GM20431 (cell line): ENCODE measurements at regions not wholly inside any gene's neighbourhood (a gene's known extent, or its start where the extent isn't known, plus 50 kb on each side); places are given as distances from the start of the nearest gene placed in this dataset.

Experiments
- in situ Hi-C: fragments of 300-500 bp; cut with MseI, MboI; formaldehyde crosslinking; loops from one replicate; pipeline ENCODE4 v1.15.0; 2020; ENCODE audit warnings: low sequenced_read_pairs; ENCODE audit not compliant: unreplicated experiment

DNA sequence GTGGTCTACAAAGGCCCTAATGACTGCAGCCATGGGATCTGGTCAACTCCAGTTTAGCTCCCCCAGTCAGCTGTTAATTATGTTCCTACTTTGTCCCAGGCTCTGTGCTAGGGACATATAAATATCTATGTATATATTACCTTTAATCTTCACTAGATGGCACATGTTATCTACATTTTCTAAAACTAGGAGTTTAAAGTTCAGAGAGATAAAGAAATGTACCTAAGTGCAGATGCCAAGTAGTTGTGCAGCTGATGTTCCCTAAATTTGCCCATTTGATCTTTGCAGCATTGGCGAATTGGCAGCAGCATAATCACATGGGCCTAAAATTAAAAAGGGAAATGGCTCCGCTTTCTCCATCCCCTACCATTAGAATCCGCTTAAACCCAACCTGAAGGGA lies 541.1 kb downstream of the MED13L start:
- in situ Hi-C loops = no loop called here

- in situ Hi-C loops = no loop called here
Observed at GRCh38 chr12:115730975-115731541, 546.4 kb downstream of the MED13L start.

DNA sequence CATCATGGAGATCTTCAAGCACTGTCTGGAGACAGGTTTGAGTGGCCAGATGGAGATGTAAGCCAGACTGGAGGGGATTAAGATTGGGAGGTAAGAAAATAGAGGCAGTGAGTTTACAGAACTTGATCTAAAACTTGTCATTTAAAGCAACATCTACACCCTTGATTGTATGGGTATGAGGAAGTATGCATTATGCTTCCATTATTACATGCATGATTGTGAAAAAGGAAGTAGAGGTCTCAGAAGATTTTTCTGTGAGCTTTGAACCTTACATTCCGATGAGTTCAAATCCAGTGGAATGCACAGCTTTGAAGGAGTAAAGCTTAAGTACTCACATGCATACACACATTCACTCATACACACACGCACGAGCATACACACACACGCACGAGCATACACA lies 550.8 kb downstream of the MED13L start:
- in situ Hi-C loops = no loop called here

DNA sequence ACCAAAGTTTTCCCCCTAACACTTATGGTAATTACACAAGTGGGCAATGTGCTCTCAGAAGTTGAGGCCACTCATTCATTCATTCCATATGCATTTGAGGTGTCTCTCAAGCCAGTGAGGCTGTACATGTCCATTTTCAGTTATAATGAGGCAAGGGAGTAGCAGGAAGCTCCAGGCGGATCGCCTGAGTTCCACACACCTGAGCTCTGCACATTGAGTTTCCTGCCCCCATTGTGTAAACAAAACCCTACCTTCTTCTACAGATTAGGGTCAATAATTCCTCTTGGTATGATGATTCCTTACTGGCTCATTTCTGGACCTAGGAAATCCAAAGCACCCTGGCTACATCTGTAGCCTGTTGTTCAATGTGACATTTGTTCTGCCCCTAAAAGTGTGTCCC lies 555.3 kb downstream of the MED13L start:
- in situ Hi-C loops = no loop called here

GRCh38 chr12:115716551-115716950 lies 560.9 kb downstream of the MED13L start:
- in situ Hi-C loops = no loop called here

DNA sequence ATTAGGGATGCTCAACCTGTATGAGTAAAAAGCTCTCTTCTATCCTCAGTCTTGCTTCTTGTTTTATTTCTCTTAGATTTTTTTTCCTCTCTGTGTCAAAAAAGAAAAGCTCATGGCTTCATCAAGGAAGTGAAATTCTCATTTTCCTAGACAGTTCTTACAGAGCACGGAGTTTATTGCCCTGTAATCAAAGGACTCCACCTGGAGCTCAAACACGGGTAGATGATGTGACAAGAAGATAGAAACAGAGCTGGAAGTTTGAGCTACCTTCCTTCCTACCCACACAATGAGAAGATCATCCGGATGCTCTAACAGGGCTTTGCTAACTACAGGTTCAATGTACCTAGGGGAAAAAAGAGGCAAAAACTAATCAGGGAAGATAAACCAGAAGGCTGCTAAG lies 564.8 kb downstream of the MED13L start:
- in situ Hi-C loops = no loop called here

DNA sequence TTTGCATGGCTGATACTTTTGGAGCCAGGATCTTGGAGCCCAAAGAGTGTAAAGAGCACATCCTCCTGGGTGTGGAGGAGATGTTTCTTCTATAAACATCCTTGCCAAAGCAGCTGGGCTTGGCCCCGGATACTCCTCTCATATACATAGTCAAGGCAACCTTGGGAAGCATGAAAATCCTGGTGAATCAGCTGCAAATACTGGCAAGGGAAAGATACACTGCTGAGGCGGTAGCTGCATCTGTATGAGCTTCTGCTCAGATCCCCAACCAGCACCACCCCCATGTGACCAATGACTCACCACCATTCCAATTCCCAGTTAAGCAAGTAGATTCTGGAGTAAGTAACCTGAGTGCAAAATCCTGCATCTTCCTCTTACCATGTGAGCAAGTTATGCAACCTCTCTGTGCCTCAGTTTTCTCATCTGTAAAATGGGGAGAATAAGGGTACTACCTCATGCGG lies 567.4 kb downstream of the MED13L start:
- in situ Hi-C loops = no loop called here

DNA sequence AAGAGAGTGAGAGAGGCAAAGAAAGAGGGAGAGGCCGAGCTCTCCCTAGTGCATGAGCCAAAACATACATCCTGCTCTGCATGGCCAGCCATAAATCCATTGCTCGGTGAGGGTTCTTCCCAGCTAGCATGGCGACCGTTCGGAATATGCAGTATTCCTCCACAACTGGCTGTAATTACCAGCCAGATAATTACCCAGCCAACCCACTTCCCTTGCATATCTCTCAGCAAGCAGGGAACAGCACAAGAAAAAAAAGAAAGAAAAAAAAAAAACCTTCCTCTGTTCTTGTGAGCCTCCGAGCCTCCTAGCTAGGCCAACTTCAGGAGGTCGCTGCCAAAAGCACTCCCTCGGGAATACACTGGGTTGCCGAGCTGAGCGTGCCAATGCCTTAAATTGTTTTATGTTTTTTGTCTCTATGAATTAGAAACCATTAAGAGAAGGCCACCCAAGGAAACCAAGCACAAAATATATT lies 567.9 kb downstream of the MED13L start:
- in situ Hi-C loops = no loop called here

DNA sequence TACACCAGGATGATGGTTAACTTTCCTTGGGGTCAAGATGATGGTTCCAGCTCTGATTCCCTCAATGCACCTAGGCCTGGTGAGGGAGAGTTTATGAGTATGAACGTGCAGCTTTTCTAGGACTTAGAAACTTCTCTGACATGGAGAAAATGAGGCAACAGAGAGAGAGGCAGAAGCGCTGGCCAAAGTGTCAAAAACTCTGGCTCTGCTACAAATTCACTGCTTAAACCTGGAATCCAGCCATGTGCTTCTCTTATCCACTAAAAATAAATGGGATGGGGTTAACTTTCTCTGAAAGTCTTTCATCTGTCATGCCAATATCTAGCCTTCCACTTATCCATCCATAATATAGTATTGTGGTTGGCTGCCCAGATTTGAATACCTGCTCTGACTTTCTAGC lies 568.7 kb downstream of the MED13L start:
- in situ Hi-C loops = no loop called here

GRCh38 chr12:115700896-115701465 lies 576.5 kb downstream of the MED13L start:
- in situ Hi-C loops = no loop called here

DNA sequence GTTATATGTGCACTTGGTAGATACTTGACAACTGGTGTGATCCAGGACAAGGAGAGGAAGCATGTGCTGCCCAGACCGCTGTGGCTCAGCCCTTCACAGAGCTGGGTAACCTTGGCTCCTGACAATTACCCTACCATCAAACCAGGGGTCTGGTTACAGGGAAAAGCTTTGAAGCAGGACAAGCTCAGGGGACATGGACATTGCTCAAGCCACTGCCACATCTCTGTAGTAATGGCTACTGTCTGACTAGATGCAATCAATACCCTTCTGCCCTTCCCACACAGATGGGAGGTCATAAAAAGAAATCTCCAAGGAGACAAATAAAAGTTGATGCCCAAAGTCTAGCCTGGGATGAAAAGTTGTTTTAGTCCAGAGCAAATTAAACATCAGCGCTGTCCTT lies 577.4 kb downstream of the MED13L start:
- in situ Hi-C loops = no loop called here

GRCh38 chr12:115698257-115698656 lies 579.2 kb downstream of the MED13L start:
- in situ Hi-C loops = no loop called here

GRCh38 chr12:115697340-115697739 lies 580.2 kb downstream of the MED13L start:
- in situ Hi-C loops = no loop called here

DNA sequence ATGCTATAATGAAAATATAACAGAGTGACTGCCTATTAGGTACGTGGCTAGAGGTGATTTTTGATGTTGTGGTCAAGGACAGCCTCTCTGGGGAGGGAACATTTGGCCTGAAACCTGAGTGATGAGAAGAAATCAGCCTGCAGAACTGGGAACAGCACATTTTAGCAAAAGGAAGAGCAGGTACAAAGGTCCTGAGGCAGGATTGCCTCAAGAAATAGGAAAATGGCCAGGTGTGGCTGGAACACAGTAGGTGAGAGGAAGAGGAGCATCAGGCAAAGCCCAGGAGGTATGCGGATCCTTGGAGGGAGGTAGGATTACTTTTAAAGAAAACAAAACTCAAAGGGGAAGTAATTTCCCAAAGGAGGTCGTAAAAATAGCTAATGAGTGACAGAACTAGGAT lies 582.9 kb downstream of the MED13L start:
- in situ Hi-C loops = no loop called here

- in situ Hi-C loops = no loop called here
Observed at GRCh38 chr12:115693970-115694369, 583.5 kb downstream of the MED13L start.

DNA sequence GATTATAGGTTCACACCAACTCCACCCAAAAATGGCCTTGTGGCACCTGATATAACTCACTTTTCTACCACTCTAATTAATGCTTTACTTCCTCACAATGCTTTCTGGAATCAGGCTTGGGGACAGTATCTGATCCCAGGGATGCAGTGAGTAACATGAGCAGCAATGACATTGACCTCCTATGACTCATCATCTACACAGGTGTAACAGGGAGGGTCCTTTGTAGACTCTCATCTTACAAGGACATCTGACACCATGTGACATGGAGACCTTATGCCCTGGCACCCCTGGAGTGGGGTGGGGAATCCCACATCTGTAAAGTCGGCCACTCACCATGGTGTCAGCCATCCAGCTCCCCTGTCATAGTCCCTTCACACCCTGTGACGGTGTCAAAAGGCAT lies 586.4 kb downstream of the MED13L start:
- in situ Hi-C loops = no loop called here

GRCh38 chr12:115687094-115687493 lies 590.4 kb downstream of the MED13L start:
- in situ Hi-C loops = no loop called here

DNA sequence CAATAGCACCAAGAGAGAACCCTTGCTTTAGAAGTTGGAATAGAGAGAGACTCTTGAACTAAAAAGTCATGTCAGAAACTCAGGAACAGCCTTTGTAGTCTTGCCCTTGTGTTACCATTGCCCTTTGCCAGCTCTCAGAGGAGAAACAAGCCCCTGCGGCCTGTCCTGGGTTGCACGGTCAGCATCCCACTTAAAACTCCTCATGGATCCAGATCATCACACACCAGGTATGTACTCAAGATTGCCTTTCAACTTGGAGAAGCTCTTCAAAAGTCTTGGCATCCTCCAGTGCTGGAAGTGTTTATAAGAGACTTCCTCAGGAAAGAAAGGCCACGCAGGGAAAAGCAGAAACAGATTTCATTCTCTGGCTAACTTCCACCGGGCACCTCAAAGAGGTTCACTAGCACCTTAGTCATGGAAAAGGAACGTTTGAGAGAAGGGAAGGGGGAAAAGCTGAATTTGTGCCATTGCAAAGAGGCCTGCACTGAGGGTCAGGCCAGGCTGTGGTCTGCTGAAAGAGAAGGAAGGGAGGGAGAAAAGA lies 594.2 kb downstream of the MED13L start:
- in situ Hi-C loops = no loop called here

- in situ Hi-C loops = no loop called here
Observed at GRCh38 chr12:115680967-115681366, 596.5 kb downstream of the MED13L start.

- in situ Hi-C loops = no loop called here
Observed at GRCh38 chr12:115672506-115673080, 604.9 kb downstream of the MED13L start.

DNA sequence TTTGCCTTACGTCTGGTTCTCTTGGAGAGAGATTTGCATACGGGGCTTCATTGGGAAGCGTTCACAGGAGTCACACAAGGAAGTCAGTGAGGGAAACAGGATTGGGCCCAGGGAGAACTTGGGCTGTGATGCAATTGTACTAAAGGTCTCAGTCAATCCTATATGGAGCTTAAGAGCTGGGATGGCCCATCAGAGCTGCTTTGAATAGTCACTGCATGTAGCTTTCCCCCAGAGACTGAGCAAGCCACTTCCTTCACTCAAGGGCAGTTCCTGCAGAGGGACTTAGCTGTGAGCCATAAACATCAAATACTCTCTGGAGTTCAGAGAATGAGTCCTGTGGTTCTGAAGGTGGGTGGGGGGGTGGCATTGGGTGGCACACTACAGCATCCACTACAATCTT lies 605.4 kb downstream of the MED13L start:
- in situ Hi-C loops = no loop called here

GRCh38 chr12:115670869-115671268 lies 606.6 kb downstream of the MED13L start:
- in situ Hi-C loops = no loop called here
